HEK293T (cell line): ENCODE measurements at regions not wholly inside any gene's neighbourhood (a gene's known extent, or its start where the extent isn't known, plus 50 kb on each side); places are given as distances from the start of the nearest gene placed in this dataset.
"Not testable (repeated sequence)": the region's sequence is repeated elsewhere in the genome, so short reads cannot be mapped to it uniquely, and the experiment has no call there.

Experiments
- CTCF ChIA-PET: fragments of 350-600 bp; formaldehyde crosslinking; extraction: SDS; loops from one replicate; lab custom pipeline; 2021; ENCODE audit warnings: antibody characterized with exemption, inconsistent platforms; lab: Yijun Ruan, JAX
- POLR2A ChIA-PET: fragments of 350-600 bp; formaldehyde crosslinking; extraction: SDS; loops from one replicate; lab custom pipeline; 2020; ENCODE audit warnings: antibody characterized with exemption, inconsistent platforms; lab: Yijun Ruan, JAX
- DNase-seq: peaks from one replicate; pipeline ENCODE4 v3.0.0; 2012; ENCODE audit warnings: mixed read lengths; ENCODE audit errors: extremely low spot score
- ARNT ChIP-seq: fragments of 450-650 bp; IDR thresholded peaks from 2 replicates; pipeline ENCODE4 v1.6.1; 2017; ENCODE audit warnings: mild to moderate bottlenecking
- BHLHE40 ChIP-seq: fragments of 450-650 bp; IDR thresholded peaks from 2 replicates; pipeline ENCODE4 v1.6.1; 2016; ENCODE audit warnings: mild to moderate bottlenecking, moderate library complexity, borderline replicate concordance
- CTBP1 ChIP-seq: fragments of 450-650 bp; IDR thresholded peaks from 2 replicates; pipeline ENCODE4 v1.6.1; 2016; ENCODE audit warnings: borderline replicate concordance
- ELF4 ChIP-seq: fragments of 450-650 bp; IDR thresholded peaks from 2 replicates; pipeline ENCODE4 v1.6.1; 2017; ENCODE audit warnings: antibody characterized with exemption
- FOXA1 ChIP-seq: fragments of 450-650 bp; IDR thresholded peaks from 2 replicates; pipeline ENCODE4 v1.6.1; 2016; ENCODE audit warnings: mild to moderate bottlenecking
- FOXK2 ChIP-seq: fragments of 450-650 bp; IDR thresholded peaks from 2 replicates; pipeline ENCODE4 v1.6.1; 2016; ENCODE audit warnings: mild to moderate bottlenecking
- FOXM1 ChIP-seq: fragments of 450-650 bp; IDR thresholded peaks from 2 replicates; pipeline ENCODE4 v1.6.1; 2017; ENCODE audit warnings: mild to moderate bottlenecking, borderline replicate concordance
- HDGF ChIP-seq: fragments of 450-650 bp; IDR thresholded peaks from 2 replicates; pipeline ENCODE4 v1.6.1; 2017; ENCODE audit warnings: antibody characterized with exemption, borderline replicate concordance
- L3MBTL2 ChIP-seq: fragments of 450-650 bp; conservative IDR thresholded peaks from 2 replicates; pipeline ENCODE4 v1.6.1; 2016; ENCODE audit warnings: mild to moderate bottlenecking
- LEF1 ChIP-seq: fragments of 450-650 bp; IDR thresholded peaks from 2 replicates; pipeline ENCODE4 v1.6.1; 2017; ENCODE audit warnings: mild to moderate bottlenecking, borderline replicate concordance
- NFRKB ChIP-seq: fragments of 450-650 bp; IDR thresholded peaks from 2 replicates; pipeline ENCODE4 v1.6.1; 2016; ENCODE audit warnings: mild to moderate bottlenecking, moderate library complexity
- SP1 ChIP-seq: fragments of 450-650 bp; IDR thresholded peaks from 2 replicates; pipeline ENCODE4 v1.6.1; 2017
- SUZ12 ChIP-seq: fragments of 450-650 bp; IDR thresholded peaks from 2 replicates; pipeline ENCODE4 v1.6.1; 2016; ENCODE audit warnings: mild to moderate bottlenecking
- TARDBP ChIP-seq: fragments of 450-650 bp; IDR thresholded peaks from 2 replicates; pipeline ENCODE4 v1.6.1; 2016
- ZNF384 ChIP-seq: fragments of 450-650 bp; IDR thresholded peaks from 2 replicates; pipeline ENCODE4 v1.6.1; 2016
- TF ChIP-seq, protein P1 (sequence below): fragments of 450-650 bp; IDR thresholded peaks from 2 replicates; pipeline ENCODE4 v1.6.1; 2016

DNA sequence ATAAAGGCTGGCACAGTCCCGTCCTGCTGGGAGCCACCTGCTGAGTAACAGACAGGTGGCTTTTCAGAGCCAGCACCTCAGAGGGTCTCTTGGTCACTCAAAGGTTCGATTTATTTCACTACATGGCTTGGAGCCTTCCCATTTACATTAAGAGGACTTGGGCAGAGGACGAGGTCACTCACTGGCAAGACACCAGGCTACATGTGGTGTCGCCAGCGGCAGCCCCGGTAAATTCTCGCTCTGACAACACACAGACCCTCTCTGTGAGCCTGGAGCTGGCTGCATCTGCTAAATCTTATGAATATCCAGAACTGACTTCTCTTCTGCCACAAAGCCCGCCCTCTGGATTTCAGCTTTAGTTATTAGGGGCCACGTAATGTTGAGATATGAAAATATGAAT lies 254.7 kb downstream of the VAPA start:
- DNase-seq = no peak
- CTCF ChIA-PET = no interaction called here
- no peak for TF ChIP-seq TARDBP

DNA sequence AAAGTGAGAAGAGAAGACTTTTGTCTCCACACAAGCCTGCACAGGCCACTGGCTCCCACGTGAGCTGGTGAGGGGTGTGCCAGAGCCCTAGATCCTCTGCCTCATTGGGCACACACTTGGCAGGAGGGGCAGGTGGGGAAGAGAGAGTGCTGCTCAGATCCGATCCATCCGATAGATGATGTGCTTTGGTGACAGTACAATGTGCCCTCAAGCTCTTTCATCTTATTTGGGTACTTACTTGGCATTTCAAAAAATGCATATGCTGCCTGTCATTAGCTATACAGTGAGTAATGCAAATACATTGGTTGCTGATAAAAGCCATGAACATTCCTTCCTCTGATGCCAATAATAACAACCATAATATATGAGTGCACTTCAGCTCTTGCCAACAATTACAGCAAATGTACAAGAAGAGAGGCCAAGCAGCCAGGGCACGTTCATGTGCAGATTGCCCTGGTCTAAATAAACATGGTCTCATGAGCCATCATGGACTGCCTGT lies 255.3 kb downstream of the VAPA start:
- no peak for TF ChIP-seq ARNT
- TF ChIP-seq, protein P1, sequence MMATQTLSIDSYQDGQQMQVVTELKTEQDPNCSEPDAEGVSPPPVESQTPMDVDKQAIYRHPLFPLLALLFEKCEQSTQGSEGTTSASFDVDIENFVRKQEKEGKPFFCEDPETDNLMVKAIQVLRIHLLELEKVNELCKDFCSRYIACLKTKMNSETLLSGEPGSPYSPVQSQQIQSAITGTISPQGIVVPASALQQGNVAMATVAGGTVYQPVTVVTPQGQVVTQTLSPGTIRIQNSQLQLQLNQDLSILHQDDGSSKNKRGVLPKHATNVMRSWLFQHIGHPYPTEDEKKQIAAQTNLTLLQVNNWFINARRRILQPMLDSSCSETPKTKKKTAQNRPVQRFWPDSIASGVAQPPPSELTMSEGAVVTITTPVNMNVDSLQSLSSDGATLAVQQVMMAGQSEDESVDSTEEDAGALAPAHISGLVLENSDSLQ = no peak
- no peak for TF ChIP-seq BHLHE40
- no peak for TF ChIP-seq TARDBP
- no peak for TF ChIP-seq FOXA1
- no peak for TF ChIP-seq NFRKB
- no peak for TF ChIP-seq L3MBTL2
- no peak for TF ChIP-seq ELF4
- TF ChIP-seq LEF1 = no peak
- TF ChIP-seq SP1 = no peak
- TF ChIP-seq FOXK2 = no peak
- no peak for TF ChIP-seq FOXM1
- no peak for TF ChIP-seq SUZ12
- POLR2A ChIA-PET = no interaction called here
- CTCF ChIA-PET = no interaction called here
- no peak for DNase-seq

More for the DNA sequence above, 254.7 kb downstream of the VAPA start:
- POLR2A ChIA-PET = no interaction called here

DNA sequence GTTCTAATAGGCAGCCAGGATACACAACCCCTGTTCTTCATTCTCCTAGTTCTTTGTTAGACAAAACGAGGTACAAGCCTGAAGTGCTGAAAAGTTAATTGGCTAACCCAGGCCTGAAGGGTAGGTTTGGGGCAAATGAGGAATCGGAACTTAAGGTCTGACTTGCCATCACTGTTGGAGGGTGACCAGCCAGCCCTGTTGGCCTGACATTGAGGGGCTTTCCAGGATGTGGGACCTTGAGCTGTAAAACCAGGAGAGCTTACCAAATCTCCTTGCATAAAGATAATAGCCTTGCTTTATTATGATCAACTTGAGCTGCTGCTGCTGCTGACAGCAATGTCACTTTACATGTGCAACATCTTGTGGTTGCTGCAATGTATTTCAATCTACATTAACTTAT lies 256.0 kb downstream of the VAPA start:
- ChIA-PET CTCF (no interaction called here), POLR2A (no interaction called here)
- no peak for DNase-seq
- no peak for TF ChIP-seq LEF1
- no peak for TF ChIP-seq TARDBP
- no peak for TF ChIP-seq SP1
- TF ChIP-seq CTBP1 = no peak
- no peak for TF ChIP-seq ZNF384
- no peak for TF ChIP-seq ELF4
- no peak for TF ChIP-seq HDGF
- no peak for TF ChIP-seq SUZ12
- no peak for TF ChIP-seq FOXA1
- TF ChIP-seq FOXM1 = no peak
- TF ChIP-seq, protein P1 = no peak
- TF ChIP-seq BHLHE40 = no peak
- no peak for TF ChIP-seq L3MBTL2
- TF ChIP-seq FOXK2 = no peak
- TF ChIP-seq NFRKB = no peak
- TF ChIP-seq ARNT = no peak

DNA sequence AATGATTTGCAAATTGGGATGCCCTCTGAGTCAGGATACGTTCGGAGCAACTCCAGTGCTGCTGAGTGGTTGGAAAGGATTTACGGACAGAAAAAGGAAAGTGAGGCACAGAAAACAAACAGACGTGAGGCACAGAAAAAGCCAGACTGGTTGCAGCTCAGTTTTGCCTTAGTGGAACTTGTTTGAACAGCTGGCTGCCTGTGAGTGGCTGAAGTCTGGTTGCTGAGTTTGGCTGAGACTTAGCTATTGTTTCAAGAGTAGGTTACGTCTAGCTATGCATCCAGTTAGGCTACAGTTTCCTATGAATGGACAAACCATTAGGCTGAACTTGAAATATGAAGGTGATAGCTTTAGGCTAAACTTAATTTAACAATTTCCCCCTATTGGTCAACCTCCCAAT lies 256.6 kb downstream of the VAPA start:
- no peak for DNase-seq
- POLR2A ChIA-PET = no interaction called here
- no peak for TF ChIP-seq FOXK2
- TF ChIP-seq CTBP1 = no peak
- TF ChIP-seq NFRKB = no peak
- TF ChIP-seq ZNF384 = no peak
- TF ChIP-seq TARDBP = no peak
- no peak for TF ChIP-seq L3MBTL2
- TF ChIP-seq HDGF = no peak
- CTCF ChIA-PET = interaction anchor here (0.7 kb wide), 1 partner anchor 29 kb away, joined by 4 read pairs; no protein-coding TSS in a partner anchor

DNA sequence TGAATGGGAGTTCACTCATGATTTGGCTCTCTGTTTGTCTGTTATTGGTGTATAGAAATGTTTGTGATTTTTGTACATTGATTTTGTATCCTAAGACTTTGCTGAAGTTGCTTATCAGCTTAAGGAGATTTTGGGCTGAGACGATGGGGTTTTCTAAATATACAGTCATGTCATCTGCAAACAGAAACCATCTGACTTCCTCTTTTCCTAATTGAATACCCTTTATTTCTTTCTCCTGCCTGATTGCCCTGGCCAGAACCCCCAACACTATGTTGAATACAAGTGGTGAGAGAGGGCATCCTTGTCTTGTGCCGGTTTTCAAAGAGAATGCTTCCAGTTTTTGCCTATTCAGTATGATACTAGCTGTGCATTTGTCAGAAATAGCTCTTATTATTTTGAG lies 261.5 kb downstream of the VAPA start:
- POLR2A ChIA-PET, DNase-seq, CTCF ChIA-PET: not testable (repeated sequence)

DNA sequence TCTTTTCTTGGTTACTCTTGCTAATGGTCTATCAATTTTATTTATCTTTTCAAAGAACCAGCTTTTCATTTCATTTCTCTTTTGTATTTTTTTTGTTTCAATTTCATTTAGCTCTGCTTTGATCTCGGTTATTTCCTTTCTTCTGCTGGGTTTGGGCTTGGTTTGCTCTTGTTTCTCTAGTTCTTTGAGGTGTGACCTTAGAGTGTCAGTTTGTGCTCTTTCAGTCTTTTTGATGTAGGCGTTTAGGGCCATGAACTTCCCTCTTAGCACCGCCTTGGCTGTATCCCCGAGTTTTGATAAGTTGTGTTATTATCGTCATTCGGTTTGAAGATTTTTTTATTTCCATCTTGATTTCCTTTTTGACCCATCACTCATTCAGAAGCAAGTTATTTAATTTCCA lies 265.5 kb downstream of the VAPA start:
- POLR2A ChIA-PET, CTCF ChIA-PET, DNase-seq: not testable (repeated sequence)

DNA sequence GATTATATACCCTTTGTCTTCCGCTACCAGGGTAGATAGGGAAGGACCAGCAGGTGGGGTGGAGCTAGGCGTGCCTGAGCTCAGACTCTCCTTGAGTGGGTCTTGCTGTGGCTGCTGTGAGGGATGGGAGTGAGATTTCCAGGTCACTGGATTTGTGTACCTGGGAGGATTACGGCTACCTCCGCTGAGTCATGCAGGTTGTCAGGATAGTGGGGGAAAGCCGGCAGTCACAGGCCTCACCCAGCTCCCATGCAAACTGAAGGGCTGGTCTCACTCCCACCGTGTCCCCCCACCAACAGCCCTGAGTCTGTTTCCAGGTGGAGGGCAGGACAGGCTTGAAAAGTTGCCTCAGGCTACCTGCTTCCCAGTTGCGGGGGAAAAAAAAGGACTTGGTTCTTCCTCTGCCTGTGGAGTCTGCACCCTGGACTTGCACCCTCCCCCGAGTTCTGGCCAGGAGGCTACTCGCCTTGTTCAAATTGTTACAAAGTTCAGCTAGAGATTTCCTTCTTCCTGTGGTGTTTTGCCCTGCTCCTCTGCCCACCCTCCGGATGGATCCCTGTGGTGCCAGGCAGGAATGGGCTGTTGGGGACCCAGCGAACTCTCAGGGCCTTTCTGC lies 268.3 kb downstream of the VAPA start:
- DNase-seq = no peak
- CTCF ChIA-PET = no interaction called here
- TF ChIP-seq SP1 = no peak
- no peak for TF ChIP-seq TARDBP
- TF ChIP-seq ARNT = no peak
- TF ChIP-seq ZNF384 = no peak
- no peak for TF ChIP-seq LEF1
- TF ChIP-seq FOXM1 = no peak
- TF ChIP-seq FOXK2 = no peak
- TF ChIP-seq CTBP1 = no peak
- no peak for TF ChIP-seq SUZ12
- no peak for TF ChIP-seq NFRKB
- TF ChIP-seq, protein P1 = no peak
- no peak for TF ChIP-seq L3MBTL2
- TF ChIP-seq BHLHE40 = no peak
- no peak for TF ChIP-seq ELF4
- no peak for TF ChIP-seq FOXA1
- TF ChIP-seq HDGF = no peak
- POLR2A ChIA-PET = no interaction called here
